GM19035 (cell line): ENCODE measurements at regions not wholly inside any gene's neighbourhood (a gene's known extent, or its start where the extent isn't known, plus 50 kb on each side); places are given as distances from the start of the nearest gene placed in this dataset.

Experiments used
- ATAC-seq: cut with Tn5 transposase; IDR thresholded peaks from one replicate; pipeline ENCODE4 v1.9.1; 2021; ENCODE audit not compliant: unreplicated experiment

DNA sequence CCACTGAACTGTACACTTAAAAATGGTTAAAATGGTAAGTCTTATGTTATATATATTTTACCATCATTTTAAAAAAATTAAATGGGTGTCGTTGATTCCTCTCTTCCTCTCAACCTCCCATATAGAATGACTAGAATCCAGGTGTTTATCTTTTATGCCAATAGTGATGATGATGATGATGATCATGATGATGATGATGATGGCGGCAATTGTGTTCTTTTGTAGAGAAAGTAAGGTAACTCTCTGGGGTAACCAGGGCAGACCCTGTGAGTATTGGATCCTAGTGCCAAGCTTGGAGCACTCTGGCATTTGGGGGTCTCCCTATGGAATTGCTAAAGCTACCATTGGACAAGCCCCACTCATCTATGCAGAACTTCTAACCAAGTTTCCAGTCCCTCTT is 113.6 kb downstream of the GLI2 start:
- ATAC-seq: no peak

DNA sequence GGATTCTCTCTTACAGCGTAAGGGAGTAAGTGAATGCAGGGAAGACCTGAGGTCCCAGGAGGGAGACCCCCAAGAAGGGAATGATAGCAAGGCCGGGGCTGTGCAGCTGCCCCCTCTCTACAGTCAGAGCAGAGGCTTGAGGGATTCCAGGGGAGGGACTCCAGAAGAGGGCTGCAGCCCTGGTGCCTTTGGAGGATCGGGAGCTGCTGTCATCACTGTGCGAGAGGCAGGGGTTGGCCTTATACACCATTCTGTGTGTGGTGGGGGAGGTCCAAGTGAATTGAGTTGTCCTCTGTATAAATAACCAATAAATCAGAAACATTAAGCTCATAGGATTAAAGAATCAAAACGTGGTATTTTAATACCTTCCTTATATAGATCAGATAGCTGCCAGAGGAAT is 114.9 kb downstream of the GLI2 start:
- ATAC-seq: no peak

DNA sequence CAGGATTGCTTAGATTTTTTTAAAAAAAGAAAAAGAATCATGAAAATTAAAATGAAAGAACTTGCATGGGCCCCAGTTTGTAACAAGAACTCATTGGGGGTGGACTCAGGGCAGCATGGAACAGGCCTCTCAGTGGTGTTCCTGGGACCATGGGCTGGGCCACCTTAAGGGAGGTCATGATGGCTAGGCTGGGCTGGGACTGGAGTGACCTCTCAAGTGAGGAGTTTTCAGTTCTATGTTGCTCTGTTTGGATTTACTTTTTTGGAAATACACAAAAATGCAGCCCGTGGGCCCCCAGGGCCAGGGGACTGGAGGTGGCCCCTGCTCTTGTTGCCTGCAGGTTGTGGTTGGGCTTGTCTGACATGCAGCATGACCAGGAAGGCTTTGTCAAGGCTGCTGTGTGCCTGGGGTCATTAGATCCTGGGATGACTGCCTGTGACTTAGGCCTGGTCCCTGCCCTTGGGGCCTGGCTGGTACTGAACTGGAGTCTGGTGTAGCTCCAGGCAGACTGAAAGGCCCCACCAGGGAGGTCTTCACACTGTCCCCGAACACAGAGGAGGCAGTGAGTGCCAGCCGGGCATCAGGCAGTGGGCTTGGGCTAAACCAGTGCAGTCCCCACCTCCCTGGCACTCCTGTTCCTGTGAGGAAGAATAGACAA is 115.6 kb downstream of the GLI2 start:
- ATAC-seq: no peak

DNA sequence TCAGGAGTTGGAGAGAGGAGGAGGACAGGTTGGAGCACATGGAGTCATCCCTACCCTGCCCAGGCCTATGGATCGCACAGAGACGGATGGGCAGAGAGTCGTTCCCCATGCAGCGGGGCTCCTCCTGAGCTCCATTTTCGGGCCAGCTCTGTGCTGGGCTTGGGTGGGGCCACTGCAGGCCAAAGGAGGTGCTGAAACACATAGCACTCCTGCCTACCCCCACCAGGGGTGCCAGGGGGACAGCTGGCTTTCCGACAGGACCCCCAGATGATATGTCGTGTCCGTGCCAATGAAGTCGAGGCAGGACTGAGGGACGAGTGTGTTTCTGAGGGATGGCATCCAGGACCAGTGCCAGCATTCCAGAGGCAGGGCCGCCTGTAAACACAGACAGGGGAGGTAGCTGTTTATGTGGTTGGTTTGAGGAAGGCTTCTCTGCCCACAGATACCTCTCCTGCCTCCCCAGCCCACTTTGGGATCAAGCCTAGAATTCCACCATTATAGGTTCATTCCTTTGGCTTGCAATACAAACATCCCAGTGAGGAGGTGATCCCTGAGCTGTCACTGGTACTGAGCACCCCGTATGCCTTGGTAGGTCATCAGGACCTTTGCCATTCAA is 116.6 kb downstream of the GLI2 start:
- no peak for ATAC-seq

DNA sequence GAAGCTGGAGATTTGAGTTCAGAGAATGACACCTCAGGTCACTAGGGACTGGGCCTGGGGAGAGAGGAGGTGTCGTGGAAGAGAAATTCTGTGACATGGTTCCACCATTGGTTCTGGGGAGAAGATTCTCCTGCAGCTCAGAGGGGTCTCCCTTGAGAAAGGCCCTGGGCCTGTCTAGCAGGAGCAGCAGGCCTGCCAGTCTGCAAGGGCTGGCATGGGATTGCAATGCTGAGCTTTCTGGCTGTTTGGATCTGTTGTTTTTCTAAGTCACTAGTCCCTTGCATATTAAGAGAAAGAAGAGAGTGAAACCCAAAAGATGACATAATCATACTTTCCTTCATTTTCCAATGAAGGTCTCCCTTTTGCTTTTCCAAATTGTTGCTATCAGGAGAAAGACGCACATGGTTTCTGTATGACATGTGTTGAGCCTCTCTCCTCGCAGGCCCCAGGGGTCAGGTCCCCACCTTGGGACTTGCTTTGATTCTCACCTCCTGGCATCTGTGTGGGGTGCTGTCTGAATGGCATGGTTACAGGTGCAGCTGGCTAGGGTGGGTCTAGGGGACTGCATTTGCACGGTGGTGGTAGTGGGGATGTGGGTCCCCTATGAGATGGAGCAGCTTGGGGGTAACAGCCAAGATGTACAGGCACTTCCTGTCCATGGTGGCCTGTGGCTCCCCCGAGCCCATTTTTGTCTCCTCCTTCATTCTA is 117.8 kb downstream of the GLI2 start:
- no peak for ATAC-seq

DNA sequence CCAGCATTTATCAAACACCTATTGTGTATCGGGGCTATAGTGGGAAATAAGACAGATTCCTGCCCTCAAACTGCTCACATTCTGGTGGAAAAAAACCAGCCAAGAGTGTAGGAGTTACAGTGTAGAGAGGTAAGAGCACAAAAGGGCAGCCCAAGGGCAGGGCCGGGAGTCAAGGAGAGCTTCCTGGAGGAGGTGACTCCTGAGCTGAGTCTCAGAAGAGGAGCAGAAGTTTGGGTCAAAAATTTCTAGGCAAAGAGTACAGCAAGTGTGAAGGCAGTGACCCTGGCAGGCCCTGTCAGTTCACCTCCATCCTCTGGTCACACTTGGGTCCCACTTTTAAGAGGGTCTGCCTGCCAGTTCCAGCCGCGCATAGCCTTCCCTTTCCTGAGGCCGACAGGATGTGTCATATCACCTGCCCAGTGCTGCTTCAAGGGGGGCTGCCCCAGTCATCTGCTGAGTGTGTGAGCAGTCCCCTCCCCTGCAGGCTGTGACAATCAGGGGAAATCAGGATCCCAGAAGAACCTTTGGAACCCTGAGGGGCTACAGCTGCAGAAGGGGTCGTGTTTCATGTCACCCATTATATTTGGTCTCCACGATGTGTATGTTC is 118.4 kb downstream of the GLI2 start:
- ATAC-seq: no peak

DNA sequence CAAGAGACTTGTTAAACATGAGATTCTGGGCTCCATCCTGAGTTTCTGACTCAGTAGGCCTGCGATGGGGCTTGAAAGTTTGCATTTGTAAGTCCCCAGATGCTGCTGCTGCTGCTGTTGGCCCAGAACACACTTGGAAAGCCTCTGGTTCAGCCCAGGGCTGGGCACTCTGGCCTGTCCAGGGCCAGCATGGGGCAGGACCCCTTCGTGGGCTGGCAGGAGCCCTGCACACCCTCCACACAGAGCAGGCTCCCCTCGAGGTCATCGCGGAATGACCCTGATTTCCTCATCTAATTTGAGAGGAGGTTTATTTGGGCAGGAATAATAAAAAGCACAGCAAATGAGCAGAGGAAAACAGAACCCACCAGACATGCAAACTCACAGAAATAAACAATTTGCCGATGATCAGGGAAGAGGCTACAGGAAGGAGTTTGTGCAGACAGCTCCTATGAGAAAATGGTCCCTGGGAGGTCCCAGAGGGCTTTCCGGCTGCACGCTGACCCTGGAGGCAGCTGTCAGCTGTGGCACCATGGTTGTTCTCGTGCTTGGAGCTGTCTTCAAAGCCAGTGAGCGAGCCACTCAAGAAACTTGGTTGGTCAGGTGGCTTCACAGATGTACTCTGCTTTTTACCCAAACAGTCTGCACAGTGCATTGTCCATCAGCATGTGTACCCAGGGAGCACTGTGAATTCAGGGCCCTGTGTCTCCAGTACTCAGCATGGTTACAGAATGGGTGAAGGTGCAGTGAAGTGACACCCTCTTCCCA is 119.3 kb downstream of the GLI2 start:
- ATAC-seq: no peak

DNA sequence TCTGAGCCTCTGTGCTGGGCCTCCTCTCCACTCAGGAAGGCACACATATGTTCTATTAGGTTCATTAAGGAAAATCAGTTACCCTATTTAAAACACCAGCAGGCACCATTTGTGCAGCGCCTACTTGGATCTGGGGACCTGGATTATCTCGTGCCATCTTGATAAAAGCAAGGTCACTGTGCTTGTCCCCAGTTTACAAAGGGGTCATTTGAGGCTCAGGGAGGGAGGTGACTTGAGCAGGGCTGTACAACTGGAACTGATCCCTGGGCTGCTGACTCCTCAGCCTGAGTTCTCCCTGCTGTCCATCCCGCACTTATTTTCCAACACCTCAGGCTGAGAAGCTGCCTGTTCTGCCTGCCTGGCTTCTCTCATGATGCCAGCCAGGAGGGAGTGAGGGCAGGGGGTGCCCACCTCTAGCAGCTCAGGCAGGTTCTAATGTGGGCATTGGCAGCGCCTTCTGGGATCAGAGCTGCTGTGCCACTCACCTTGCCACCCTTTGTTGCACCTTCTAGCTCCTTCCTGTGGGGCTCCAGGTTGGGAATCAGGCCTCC is 120.3 kb downstream of the GLI2 start:
- ATAC-seq: no peak

DNA sequence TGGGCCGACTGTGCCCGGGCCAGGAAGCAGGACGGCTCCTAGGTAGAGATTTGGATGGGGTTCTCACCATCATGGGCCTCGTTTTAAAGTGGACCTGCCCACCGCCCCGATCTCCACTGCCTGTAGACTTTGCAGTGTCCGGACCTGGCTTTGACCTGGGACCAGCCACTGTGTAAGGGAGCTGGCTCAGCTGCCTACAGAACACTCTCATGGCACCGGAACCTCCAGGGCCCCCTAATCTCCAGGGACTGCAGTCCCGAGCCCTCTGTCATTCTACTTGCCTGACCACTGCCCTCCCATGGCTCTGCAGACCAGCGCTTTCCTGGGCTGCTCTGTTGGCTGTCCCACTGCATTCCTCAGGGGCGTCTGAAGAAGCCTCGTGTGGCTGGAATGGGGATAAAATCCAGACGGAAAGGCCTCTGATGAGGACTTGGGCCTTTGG is 120.8 kb downstream of the GLI2 start:
- ATAC-seq: no peak

DNA sequence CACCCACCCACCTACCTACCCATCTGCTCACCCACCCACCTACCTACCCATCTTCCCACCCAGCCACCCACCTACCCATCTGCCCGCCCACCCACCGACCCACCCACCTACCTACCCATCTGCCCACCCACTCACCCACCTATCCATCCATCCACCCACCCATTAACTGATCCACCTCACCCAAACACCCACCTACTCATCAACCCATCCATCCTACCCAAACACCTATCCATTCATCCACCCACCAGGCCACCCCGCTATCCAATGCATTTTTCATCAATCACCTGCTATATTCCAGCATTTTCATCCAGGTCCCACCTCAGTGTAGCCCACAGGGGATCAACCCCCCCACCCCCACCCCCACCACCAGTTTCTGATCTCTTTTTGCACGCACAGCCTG is 121.8 kb downstream of the GLI2 start:
- ATAC-seq: no peak

DNA sequence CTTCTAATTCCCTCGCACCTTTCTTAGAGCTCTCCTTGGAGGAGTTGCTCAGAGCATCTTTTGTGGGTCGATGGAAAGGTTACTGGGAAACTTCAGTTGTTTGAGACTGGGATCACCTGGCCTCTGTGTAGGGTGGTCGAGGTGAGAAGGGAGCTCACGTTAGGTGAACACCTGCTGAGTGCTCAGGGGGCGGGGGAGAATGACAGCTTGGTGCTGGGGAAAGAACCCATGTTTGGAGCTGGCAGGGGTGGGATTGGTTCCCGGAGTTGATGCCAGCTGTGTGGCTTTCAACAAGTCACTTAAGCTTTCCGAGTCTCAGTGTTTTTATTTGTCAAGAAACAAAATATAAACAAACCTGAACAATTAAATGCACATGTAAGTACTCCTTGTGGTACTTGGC is 122.3 kb downstream of the GLI2 start:
- ATAC-seq: no peak

DNA sequence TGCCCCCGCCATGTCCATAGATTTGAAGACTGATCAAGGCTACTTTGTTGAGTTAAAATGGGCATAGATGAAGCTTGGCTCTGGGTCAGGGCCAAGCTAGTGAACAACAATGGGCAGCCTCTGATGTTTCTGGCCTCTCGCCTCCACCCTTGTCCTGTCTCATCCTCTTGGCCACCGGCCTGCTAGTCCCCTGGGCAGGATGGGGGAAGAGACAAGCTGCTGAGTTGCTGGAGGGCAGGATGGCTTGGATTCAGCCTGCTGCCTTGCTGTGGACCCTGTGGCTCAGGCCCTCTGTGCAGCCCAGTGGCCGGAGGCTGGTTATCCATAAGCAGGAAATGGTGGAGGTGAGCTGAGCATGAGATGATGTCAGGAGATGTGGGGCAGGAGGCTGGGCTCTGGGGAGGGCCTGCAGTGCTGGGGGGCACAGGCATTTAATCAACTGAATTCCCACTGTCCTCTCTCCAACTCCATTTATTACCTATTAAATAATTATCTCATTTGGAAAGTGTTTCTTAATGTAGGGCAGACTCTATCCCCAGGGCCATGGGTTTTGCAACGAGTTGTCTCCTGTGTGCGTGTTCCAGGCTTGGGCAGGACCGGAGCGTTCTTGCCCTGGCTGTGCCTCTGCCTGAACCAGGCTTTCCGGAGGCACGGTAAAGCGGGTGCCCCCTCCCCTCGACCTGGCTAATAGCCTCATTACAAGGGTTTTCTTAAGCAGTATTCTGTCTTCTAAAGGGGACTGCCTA is 122.9 kb downstream of the GLI2 start:
- ATAC-seq: no peak

DNA sequence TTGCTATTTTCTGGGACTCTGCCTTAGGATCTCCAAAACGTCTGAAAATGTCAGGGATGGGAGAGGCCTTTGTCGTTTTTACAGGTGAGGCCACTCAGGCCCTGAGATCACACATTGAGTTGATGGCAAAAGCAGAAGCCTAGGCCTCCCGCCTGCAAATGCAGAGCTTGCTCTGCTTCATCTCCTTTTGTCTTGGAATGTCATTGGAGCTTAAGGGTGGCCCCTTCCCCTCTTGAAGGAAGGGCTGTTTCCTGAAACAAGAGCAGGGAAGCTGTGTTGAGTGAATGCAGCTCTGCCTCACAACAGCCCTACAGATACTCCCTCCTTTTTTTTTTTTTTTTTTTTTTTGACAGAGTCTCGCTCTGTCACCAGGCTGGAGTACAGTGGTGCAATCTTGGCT is 123.5 kb downstream of the GLI2 start:
- ATAC-seq: no peak

DNA sequence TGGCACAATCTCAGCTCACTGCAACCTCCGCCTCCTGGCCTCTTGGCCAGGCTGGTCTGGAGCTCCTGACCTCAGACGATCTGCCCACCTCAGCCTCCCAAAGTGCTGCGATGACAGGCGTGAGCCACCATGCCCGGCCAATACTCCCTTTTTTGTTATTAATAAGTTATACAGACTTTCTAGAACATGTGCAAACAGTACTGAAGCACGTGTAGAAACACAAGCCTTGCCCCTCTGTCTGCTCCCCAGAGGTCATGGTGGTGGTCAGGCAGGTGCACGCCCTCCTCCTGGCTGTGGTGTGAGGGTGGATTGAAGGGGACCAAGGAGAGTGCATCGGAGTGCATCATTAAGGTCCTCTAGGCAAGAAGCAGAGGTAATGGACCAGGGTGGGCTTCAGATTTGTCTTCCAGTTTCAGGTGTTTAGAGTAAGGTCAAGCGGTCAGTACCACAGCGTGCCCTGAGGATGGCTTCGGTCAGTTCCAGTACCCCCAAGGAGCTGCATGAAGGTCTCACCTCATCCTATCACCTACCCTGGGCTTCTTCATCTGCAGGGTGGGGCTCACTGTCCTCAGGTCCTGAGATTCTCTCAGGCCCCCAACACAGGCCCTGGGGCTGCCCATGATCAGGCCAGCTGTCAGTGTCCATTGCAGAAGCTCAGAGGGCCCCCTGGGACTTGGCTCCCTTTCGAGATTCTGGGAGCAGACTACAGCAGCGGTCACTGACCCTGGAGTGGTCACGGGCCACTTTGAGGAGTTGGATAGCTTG is 124.3 kb downstream of the GLI2 start:
- no peak for ATAC-seq

DNA sequence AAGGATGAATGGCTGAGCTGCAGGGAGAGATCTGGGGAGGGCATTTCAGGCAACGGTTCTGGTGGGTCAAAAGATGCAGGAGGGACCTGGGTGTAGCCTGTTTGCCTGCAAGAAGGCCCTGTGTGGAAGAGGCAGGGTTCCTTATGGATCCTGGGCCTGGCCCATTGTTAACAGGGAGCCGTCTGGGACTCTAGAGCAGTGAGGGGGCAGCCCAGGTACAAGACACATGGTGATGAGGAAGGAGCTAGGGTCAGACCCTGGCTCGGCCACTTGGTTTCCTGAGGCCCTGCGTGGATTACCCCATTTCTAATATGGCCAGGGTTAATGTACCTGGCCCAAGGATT is 124.9 kb downstream of the GLI2 start:
- ATAC-seq: no peak

DNA sequence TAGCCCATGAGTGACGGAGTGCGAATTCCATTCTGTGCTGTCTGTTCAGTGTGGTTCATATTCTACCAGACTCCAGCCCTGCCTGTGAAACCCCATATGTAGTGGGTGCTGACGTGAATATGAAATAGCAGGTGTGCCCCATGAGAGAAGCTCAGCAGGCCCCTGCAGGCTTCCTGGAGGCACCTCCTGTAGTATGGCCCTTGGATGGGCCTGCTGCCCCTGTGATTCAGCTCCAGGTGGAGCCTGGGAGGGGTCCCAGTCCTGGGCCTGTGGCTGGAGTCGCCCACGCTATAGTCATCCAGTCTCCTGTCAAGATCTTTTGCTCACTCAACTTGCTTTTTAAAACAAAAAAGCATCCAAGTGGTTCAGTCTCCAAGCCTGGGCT is 125.5 kb downstream of the GLI2 start:
- no peak for ATAC-seq

DNA sequence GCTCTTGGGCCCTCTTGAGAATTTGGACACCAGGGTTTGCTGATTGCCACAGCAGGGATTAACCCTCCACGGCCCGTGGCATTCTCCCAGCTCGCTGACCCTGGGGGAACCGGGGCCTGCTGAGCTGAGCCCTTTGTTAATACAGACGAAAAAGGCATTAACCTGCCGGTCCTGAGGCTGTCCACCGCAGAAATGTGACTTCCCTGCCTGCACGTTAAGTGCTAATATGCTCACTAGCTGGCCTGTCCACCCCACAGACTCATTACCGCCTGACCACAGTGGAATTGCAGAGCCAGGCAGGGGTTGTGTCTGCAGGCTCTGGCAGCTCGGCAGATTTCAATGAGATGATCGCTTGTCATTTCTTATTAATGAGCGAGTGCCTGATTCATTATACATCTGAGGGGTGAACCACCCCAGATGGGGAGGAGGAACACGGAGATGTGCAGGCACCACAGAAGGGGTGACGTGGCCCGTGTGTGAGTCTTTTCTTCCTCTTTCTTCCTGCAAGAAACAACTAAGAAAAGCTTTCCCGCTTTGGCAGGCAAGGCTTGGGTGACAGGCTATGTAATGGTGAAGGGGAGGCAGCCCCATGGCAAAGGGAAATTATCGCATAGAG is 126.0 kb downstream of the GLI2 start:
- ATAC-seq: no peak

DNA sequence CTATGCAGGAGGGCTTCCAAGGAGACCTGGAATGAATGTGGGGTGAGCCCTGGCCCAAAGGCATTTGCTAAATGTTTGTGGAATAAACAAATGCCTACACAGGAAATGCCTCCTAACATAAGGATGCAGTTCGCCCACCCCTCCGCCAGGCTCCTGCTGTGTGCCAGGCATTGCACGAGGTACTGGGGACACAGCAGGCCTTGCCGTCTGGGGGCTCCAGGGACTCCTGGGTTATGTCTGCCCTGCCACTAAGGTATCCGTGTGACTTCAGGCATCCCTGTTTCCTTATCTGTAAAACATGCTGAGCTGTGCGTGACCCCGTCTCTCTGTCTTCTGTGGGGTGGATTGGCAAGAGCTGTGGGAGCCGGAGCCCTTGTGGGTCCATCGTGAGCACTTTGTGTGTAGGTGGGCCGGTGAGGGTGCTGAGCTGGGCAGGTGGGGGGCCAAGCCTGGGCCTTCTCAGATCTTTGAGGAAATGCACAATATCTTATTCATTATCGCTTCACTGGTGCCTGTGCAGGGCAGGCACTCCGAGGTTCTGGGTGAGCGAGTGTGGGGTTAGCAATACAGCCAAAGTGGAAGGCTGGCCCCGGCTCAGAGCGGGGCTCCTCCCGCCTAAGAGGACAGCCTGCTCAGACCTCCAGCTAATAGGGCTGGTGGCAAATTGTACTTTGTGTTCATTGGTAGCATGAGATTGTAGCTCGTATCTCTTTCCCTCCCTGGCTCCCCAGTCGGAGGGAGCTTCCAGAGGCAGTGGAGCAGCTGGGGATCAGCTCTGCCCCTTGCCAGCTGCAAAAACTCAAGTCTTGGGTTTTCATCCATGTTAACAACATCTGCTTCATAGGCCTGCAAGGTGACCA is 126.8 kb downstream of the GLI2 start:
- ATAC-seq: no peak
